ENCODE measurements at regions not wholly inside any gene's neighbourhood (a gene's known extent, or its start where the extent isn't known, plus 50 kb on each side); places are given as distances from the start of the nearest gene placed in this dataset.

- no peaks in the 10 kb centered on the region for H3K27me3 ChIP-seq (ENCODE audit: control insufficient read depth in 3 of 3, insufficient read depth in 3 of 3, low read length in 3 of 3)
- H3K4me1 ChIP-seq (ENCODE audit: control insufficient read depth in 3 of 3, insufficient read depth in 3 of 3, low read length in 3 of 3): no peaks in the 10 kb centered on the region
- no peak overlapping the region for H3K4me3 ChIP-seq (ENCODE audit: low read length in 3 of 3)
- H3K9ac ChIP-seq (ENCODE audit: low read depth in 1 of 3, low read length in 3 of 3): no peak overlapping the region
- no peaks in the 10 kb centered on the region for H3K9me3 ChIP-seq (ENCODE audit: control insufficient read depth in 3 of 3, low read length in 3 of 3)
- no peaks in the 10 kb centered on the region for H3K36me3 ChIP-seq (ENCODE audit: control insufficient read depth in 3 of 3, insufficient read depth in 3 of 3, low read length in 3 of 3)
- no peak overlapping the region for H3K27ac ChIP-seq (ENCODE audit: low read depth, low read length)
Measured at GRCh38 chr15:47196048-47196447, 521.3 kb upstream of the SEMA6D start.

DNA sequence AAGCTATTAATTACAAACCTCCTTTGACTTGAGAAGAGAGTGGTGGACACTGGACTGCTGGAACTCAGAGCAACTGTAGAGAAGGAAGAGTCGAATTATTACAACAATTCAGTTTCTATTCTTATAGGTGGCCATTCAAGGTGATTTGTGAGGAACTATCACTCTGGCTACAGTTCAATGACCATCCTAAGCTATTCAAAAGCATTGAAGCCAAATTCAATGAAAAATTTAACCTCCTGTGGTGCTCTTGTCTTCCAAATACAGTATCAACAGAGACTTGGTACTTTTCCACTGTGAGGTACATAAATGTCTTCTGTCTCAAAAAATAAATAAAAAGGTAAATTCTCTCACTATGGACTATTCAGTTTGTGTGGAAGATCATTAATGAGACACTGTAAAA is 513.3 kb upstream of the SEMA6D start:
- Histone ChIP-seq H3K36me3 (ENCODE audit: control insufficient read depth in 3 of 3, insufficient read depth in 3 of 3, low read length in 3 of 3) (no peaks in the 10 kb centered on the region), H3K4me1 (ENCODE audit: control insufficient read depth in 3 of 3, insufficient read depth in 3 of 3, low read length in 3 of 3) (no peaks in the 10 kb centered on the region), H3K9ac (ENCODE audit: low read depth in 1 of 3, low read length in 3 of 3) (no peak overlapping the region), H3K4me3 (ENCODE audit: low read length in 3 of 3) (no peak overlapping the region), H3K27ac (ENCODE audit: low read depth, low read length) (no peak overlapping the region), H3K27me3 (ENCODE audit: control insufficient read depth in 3 of 3, insufficient read depth in 3 of 3, low read length in 3 of 3) (no peaks in the 10 kb centered on the region), H3K9me3 (ENCODE audit: control insufficient read depth in 3 of 3, low read length in 3 of 3) (no peaks in the 10 kb centered on the region)

GRCh38 chr15:47206358-47206978 is 510.8 kb upstream of the SEMA6D start:
- no peak overlapping the region for H3K27ac ChIP-seq (ENCODE audit: low read depth, low read length)
- no peak overlapping the region for H3K9ac ChIP-seq (ENCODE audit: low read depth in 1 of 3, low read length in 3 of 3)
- no peaks in the 10 kb centered on the region for H3K4me1 ChIP-seq (ENCODE audit: control insufficient read depth in 3 of 3, insufficient read depth in 3 of 3, low read length in 3 of 3)
- H3K4me3 ChIP-seq (ENCODE audit: low read length in 3 of 3): no peak overlapping the region
- H3K9me3 ChIP-seq (ENCODE audit: control insufficient read depth in 3 of 3, low read length in 3 of 3): no peaks in the 10 kb centered on the region
- H3K27me3 ChIP-seq (ENCODE audit: control insufficient read depth in 3 of 3, insufficient read depth in 3 of 3, low read length in 3 of 3): no peaks in the 10 kb centered on the region
- no peaks in the 10 kb centered on the region for H3K36me3 ChIP-seq (ENCODE audit: control insufficient read depth in 3 of 3, insufficient read depth in 3 of 3, low read length in 3 of 3)

- no peaks in the 10 kb centered on the region for H3K27me3 ChIP-seq (ENCODE audit: control insufficient read depth in 3 of 3, insufficient read depth in 3 of 3, low read length in 3 of 3)
- H3K4me1 ChIP-seq (ENCODE audit: control insufficient read depth in 3 of 3, insufficient read depth in 3 of 3, low read length in 3 of 3): no peaks in the 10 kb centered on the region
- no peak overlapping the region for H3K4me3 ChIP-seq (ENCODE audit: low read length in 3 of 3)
- H3K9me3 ChIP-seq (ENCODE audit: control insufficient read depth in 3 of 3, low read length in 3 of 3): no peaks in the 10 kb centered on the region
- H3K27ac ChIP-seq (ENCODE audit: low read depth, low read length): no peak overlapping the region
- H3K36me3 ChIP-seq (ENCODE audit: control insufficient read depth in 3 of 3, insufficient read depth in 3 of 3, low read length in 3 of 3): no peaks in the 10 kb centered on the region
- no peak overlapping the region for H3K9ac ChIP-seq (ENCODE audit: low read depth in 1 of 3, low read length in 3 of 3)
Measured at GRCh38 chr15:47209591-47209990, 507.7 kb upstream of the SEMA6D start.

DNA sequence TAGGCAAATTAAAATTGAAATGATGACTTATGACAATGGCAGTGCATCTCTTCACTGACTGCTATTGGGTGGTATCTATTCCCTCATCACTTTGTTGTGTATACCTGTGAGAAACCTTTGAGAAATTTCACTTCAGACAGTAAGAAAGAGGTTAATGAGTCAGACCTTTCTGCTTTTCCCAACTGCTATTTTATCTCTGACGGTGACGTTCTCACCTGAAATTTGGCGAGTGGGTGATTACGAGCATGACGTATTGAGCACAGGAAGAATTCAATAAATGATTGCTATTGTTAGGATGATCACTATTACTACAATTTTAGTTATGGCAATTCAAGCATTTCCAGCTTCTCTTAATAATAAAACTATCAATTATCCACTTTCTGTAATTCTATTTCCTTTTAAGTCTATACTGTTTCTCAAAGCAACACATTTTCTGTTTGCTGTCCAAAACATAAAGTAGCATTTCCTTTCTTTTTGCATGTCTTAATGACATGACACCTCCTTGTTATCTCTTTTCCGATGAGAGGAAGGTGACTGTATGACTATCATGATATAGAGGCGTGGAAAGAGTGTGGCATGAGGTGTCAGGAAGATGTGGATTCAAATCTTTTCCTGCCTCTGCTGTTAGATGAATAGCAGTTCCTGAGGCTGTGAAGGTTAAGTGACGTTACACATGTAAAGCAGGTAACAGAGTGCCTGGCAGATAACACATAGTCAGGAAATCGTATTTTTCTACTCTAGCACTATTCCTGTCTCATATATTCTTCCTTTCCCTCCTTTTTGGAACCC is 504.9 kb upstream of the SEMA6D start:
- no peaks in the 10 kb centered on the region for H3K4me1 ChIP-seq (ENCODE audit: control insufficient read depth in 3 of 3, insufficient read depth in 3 of 3, low read length in 3 of 3)
- H3K9ac ChIP-seq (ENCODE audit: low read depth in 1 of 3, low read length in 3 of 3): no peak overlapping the region
- H3K27ac ChIP-seq (ENCODE audit: low read depth, low read length): no peak overlapping the region
- no peaks in the 10 kb centered on the region for H3K9me3 ChIP-seq (ENCODE audit: control insufficient read depth in 3 of 3, low read length in 3 of 3)
- H3K4me3 ChIP-seq (ENCODE audit: low read length in 3 of 3): no peak overlapping the region
- H3K36me3 ChIP-seq (ENCODE audit: control insufficient read depth in 3 of 3, insufficient read depth in 3 of 3, low read length in 3 of 3): no peaks in the 10 kb centered on the region
- H3K27me3 ChIP-seq (ENCODE audit: control insufficient read depth in 3 of 3, insufficient read depth in 3 of 3, low read length in 3 of 3): no peaks in the 10 kb centered on the region

DNA sequence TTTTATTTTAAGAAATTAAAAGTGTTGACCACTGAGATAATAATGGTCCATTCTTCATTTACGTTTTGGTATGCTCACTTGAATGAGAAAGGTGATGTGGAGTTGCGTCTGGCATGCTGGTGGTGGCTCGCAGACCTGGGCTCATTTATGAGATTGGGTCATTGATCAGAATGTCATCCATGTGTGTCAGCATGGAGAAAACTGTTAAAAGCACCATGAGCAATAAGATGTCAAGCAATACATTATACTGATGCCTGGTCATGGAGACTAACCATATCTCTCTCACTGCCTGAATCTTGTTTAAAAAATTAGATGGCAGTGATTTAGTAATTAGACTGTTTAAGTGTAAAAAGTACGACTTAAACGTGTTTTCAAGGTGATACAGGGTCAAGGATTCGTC is 503.4 kb upstream of the SEMA6D start:
- H3K27ac ChIP-seq (ENCODE audit: low read depth, low read length): no peak overlapping the region
- no peak overlapping the region for H3K9ac ChIP-seq (ENCODE audit: low read depth in 1 of 3, low read length in 3 of 3)
- no peaks in the 10 kb centered on the region for H3K9me3 ChIP-seq (ENCODE audit: control insufficient read depth in 3 of 3, low read length in 3 of 3)
- H3K4me3 ChIP-seq (ENCODE audit: low read length in 3 of 3): no peak overlapping the region
- H3K36me3 ChIP-seq (ENCODE audit: control insufficient read depth in 3 of 3, insufficient read depth in 3 of 3, low read length in 3 of 3): no peaks in the 10 kb centered on the region
- no peaks in the 10 kb centered on the region for H3K4me1 ChIP-seq (ENCODE audit: control insufficient read depth in 3 of 3, insufficient read depth in 3 of 3, low read length in 3 of 3)
- no peaks in the 10 kb centered on the region for H3K27me3 ChIP-seq (ENCODE audit: control insufficient read depth in 3 of 3, insufficient read depth in 3 of 3, low read length in 3 of 3)

- no peak overlapping the region for H3K27ac ChIP-seq (ENCODE audit: low read depth, low read length)
- H3K36me3 ChIP-seq (ENCODE audit: control insufficient read depth in 3 of 3, insufficient read depth in 3 of 3, low read length in 3 of 3): no peaks in the 10 kb centered on the region
Measured at GRCh38 chr15:47218295-47218694, 499.0 kb upstream of the SEMA6D start.

DNA sequence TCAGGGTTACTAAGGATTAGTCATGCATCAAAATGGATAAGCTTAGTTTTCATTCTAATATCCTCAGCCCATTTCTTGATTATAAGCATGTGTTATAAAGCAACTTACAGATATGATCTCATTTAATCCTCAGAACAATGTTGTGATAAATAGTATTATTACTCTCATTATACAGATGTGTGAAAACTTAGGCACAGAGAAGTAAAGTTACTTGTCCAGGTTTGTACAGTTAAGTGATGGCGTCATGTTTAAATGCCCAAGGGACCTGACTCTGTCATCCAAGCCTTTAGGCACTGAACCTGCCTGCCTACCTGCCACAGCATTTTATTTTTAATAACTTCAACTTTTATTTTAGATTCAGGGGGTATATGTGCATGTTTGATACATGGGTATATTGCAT is 472.9 kb upstream of the SEMA6D start:
- H3K9ac ChIP-seq (ENCODE audit: low read depth in 1 of 3, low read length in 3 of 3): no peak overlapping the region
- no peaks in the 10 kb centered on the region for H3K9me3 ChIP-seq (ENCODE audit: control insufficient read depth in 3 of 3, low read length in 3 of 3)
- H3K36me3 ChIP-seq (ENCODE audit: control insufficient read depth in 3 of 3, insufficient read depth in 3 of 3, low read length in 3 of 3): no peaks in the 10 kb centered on the region
- H3K27ac ChIP-seq (ENCODE audit: low read depth, low read length): no peak overlapping the region
- H3K4me1 ChIP-seq (ENCODE audit: control insufficient read depth in 3 of 3, insufficient read depth in 3 of 3, low read length in 3 of 3): no peaks in the 10 kb centered on the region
- no peak overlapping the region for H3K4me3 ChIP-seq (ENCODE audit: low read length in 3 of 3)
- H3K27me3 ChIP-seq (ENCODE audit: control insufficient read depth in 3 of 3, insufficient read depth in 3 of 3, low read length in 3 of 3): no peaks in the 10 kb centered on the region

More at GRCh38 chr15:47218295-47218694, 499.0 kb upstream of the SEMA6D start:
- H3K9ac ChIP-seq (ENCODE audit: low read depth in 1 of 3, low read length in 3 of 3): no peak overlapping the region
- no peaks in the 10 kb centered on the region for H3K4me1 ChIP-seq (ENCODE audit: control insufficient read depth in 3 of 3, insufficient read depth in 3 of 3, low read length in 3 of 3)
- no peak overlapping the region for H3K4me3 ChIP-seq (ENCODE audit: low read length in 3 of 3)
- H3K27me3 ChIP-seq (ENCODE audit: control insufficient read depth in 3 of 3, insufficient read depth in 3 of 3, low read length in 3 of 3): no peaks in the 10 kb centered on the region
- H3K9me3 ChIP-seq (ENCODE audit: control insufficient read depth in 3 of 3, low read length in 3 of 3): no peaks in the 10 kb centered on the region

DNA sequence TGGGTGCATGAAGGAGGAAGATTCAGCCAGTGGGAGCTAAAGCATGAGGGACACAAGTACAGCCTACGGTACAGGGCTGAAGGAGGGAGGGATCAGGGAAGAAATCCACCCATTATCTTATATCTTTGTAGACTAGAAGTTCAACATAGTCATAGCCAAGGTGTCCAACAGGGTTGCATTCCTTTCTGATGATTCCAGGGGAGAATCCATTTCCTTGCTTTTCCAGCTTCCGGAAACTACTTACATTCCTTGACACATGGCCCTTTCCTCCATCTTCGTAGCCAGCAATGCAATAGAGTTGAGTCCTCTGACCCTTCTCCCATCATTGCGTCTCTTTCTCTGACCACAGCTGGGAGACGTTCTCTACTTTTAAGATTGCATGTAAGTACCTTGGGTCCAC is 471.0 kb upstream of the SEMA6D start:
- H3K9ac ChIP-seq (ENCODE audit: low read depth in 1 of 3, low read length in 3 of 3): no peak overlapping the region
- no peak overlapping the region for H3K4me3 ChIP-seq (ENCODE audit: low read length in 3 of 3)
- H3K9me3 ChIP-seq (ENCODE audit: control insufficient read depth in 3 of 3, low read length in 3 of 3): no peaks in the 10 kb centered on the region
- no peaks in the 10 kb centered on the region for H3K27me3 ChIP-seq (ENCODE audit: control insufficient read depth in 3 of 3, insufficient read depth in 3 of 3, low read length in 3 of 3)
- no peaks in the 10 kb centered on the region for H3K4me1 ChIP-seq (ENCODE audit: control insufficient read depth in 3 of 3, insufficient read depth in 3 of 3, low read length in 3 of 3)
- no peaks in the 10 kb centered on the region for H3K36me3 ChIP-seq (ENCODE audit: control insufficient read depth in 3 of 3, insufficient read depth in 3 of 3, low read length in 3 of 3)
- no peak overlapping the region for H3K27ac ChIP-seq (ENCODE audit: low read depth, low read length)

DNA sequence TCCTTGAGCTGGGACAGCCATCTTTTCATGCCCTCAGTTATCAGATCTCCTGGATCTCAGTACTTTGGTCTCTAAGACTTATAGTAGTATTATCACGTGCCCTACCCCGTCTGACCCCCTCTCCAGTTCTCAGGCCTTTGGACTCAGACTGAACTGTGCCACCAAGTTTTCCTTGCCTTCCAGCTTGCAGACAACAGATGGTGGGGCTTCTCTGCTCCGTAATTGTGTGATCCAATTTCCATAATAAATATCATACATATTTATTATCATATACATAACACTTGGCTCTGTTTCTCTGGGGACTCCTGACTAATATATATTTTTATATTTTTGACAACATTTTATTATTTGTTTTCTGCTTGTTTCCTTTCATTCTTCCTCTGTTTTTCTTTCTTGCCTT is 458.8 kb upstream of the SEMA6D start:
- peaks cover under 1 to 2% (median 2%) of the 10 kb centered on the region in 3 donors for H3K9me3 ChIP-seq (ENCODE audit: control insufficient read depth in 3 of 3, low read length in 3 of 3)
- no peaks in the 10 kb centered on the region for H3K27me3 ChIP-seq (ENCODE audit: control insufficient read depth in 3 of 3, insufficient read depth in 3 of 3, low read length in 3 of 3)
- H3K4me3 ChIP-seq (ENCODE audit: low read length in 3 of 3): no peak overlapping the region
- H3K4me1 ChIP-seq (ENCODE audit: control insufficient read depth in 3 of 3, insufficient read depth in 3 of 3, low read length in 3 of 3): no peaks in the 10 kb centered on the region
- no peak overlapping the region for H3K9ac ChIP-seq (ENCODE audit: low read depth in 1 of 3, low read length in 3 of 3)
- no peak overlapping the region for H3K27ac ChIP-seq (ENCODE audit: low read depth, low read length)
- H3K36me3 ChIP-seq (ENCODE audit: control insufficient read depth in 3 of 3, insufficient read depth in 3 of 3, low read length in 3 of 3): no peaks in the 10 kb centered on the region
